ENCODE measurements at regions not wholly inside any gene's neighbourhood (a gene's known extent, or its start where the extent isn't known, plus 50 kb on each side); places are given as distances from the start of the nearest gene placed in this dataset.

GRCh38 chr4:14083150-14083549 lies 455.6 kb upstream of the BOD1L1 start:
- Histone ChIP-seq H3K36me3 (no peaks in the 10 kb centered on the region), H3K27me3 (replicated peaks; ENCODE audit: insufficient read depth) (no peaks in the 10 kb centered on the region), H3K4me1 (replicated peaks) (no peaks in the 10 kb centered on the region), H3K4me3 (no peak overlapping the region), H3K27ac (no peak overlapping the region), H3K9me3 (no peaks in the 10 kb centered on the region)
- WGBS: 84% methylated on average over 3 of the region's 3 CpGs
- intact Hi-C loops (cut with DNase I): no loop called here
- DNase-seq (ENCODE audit: low spot score): no peak
- no peak for TF ChIP-seq CTCF (IDR thresholded peaks at IDR 0.05)
- TF ChIP-seq POLR2AphosphoS5 (IDR thresholded peaks at IDR 0.05): no peak
- TF ChIP-seq POLR2A (IDR thresholded peaks at IDR 0.05): no peak

- intact Hi-C loops (cut with DNase I): no loop called here
- TF ChIP-seq POLR2AphosphoS5 (IDR thresholded peaks at IDR 0.05) (no peak), POLR2A (IDR thresholded peaks at IDR 0.05) (no peak), CTCF (IDR thresholded peaks at IDR 0.05) (no peak)
- DNase-seq (ENCODE audit: low spot score): no peak
- Histone ChIP-seq H3K4me1 (replicated peaks) (no peaks in the 10 kb centered on the region), H3K9me3 (no peaks in the 10 kb centered on the region), H3K27me3 (replicated peaks; ENCODE audit: insufficient read depth) (no peaks in the 10 kb centered on the region), H3K4me3 (no peak overlapping the region), H3K27ac (no peak overlapping the region), H3K36me3 (no peaks in the 10 kb centered on the region)
- 65% methylated on average over 2 of the region's 2 CpGs for WGBS
Measured at GRCh38 chr4:14084598-14084997, 457.1 kb upstream of the BOD1L1 start.

GRCh38 chr4:14087459-14087858 lies 459.9 kb upstream of the BOD1L1 start:
- WGBS: 94% methylated on average over 2 of the region's 2 CpGs
- intact Hi-C loops (cut with DNase I): no loop called here
- TF ChIP-seq POLR2A (IDR thresholded peaks at IDR 0.05) (no peak), POLR2AphosphoS5 (IDR thresholded peaks at IDR 0.05) (no peak), CTCF (IDR thresholded peaks at IDR 0.05) (no peak)

GRCh38 chr4:14087921-14088320 lies 460.4 kb upstream of the BOD1L1 start:
- H3K27ac ChIP-seq: no peak overlapping the region
- no peak for DNase-seq (ENCODE audit: low spot score)
- intact Hi-C loops (cut with DNase I): no loop called here
- TF ChIP-seq POLR2AphosphoS5 (IDR thresholded peaks at IDR 0.05): no peak
- TF ChIP-seq POLR2A (IDR thresholded peaks at IDR 0.05): no peak
- TF ChIP-seq CTCF (IDR thresholded peaks at IDR 0.05): no peak
- no peaks in the 10 kb centered on the region for H3K4me1 ChIP-seq (replicated peaks)
- 86% methylated on average over 1 of the region's 1 CpG for WGBS
- H3K36me3 ChIP-seq: no peaks in the 10 kb centered on the region
- no peaks in the 10 kb centered on the region for H3K9me3 ChIP-seq
- no peaks in the 10 kb centered on the region for H3K27me3 ChIP-seq (replicated peaks; ENCODE audit: insufficient read depth)
- no peak overlapping the region for H3K4me3 ChIP-seq

More at GRCh38 chr4:14087459-14087858, 459.9 kb upstream of the BOD1L1 start:
- no peak overlapping the region for H3K27ac ChIP-seq
- H3K36me3 ChIP-seq: no peaks in the 10 kb centered on the region
- no peak for DNase-seq (ENCODE audit: low spot score)
- no peaks in the 10 kb centered on the region for H3K4me1 ChIP-seq (replicated peaks)
- H3K4me3 ChIP-seq: no peak overlapping the region
- H3K27me3 ChIP-seq (replicated peaks; ENCODE audit: insufficient read depth): no peaks in the 10 kb centered on the region
- no peaks in the 10 kb centered on the region for H3K9me3 ChIP-seq

GRCh38 chr4:14091531-14091930 lies 464.0 kb upstream of the BOD1L1 start:
- no peak overlapping the region for H3K4me3 ChIP-seq
- intact Hi-C loops (cut with DNase I): no loop called here
- TF ChIP-seq POLR2AphosphoS5 (IDR thresholded peaks at IDR 0.05) (no peak), CTCF (IDR thresholded peaks at IDR 0.05) (no peak), POLR2A (IDR thresholded peaks at IDR 0.05) (no peak)

More at GRCh38 chr4:14091531-14091930, 464.0 kb upstream of the BOD1L1 start:
- no peaks in the 10 kb centered on the region for H3K4me1 ChIP-seq (replicated peaks)
- no peaks in the 10 kb centered on the region for H3K27me3 ChIP-seq (replicated peaks; ENCODE audit: insufficient read depth)
- no peaks in the 10 kb centered on the region for H3K36me3 ChIP-seq
- DNase-seq (ENCODE audit: low spot score): no peak
- H3K27ac ChIP-seq: no peak overlapping the region
- no peaks in the 10 kb centered on the region for H3K9me3 ChIP-seq
